Choroid plexus epithelial cell (primary cell): ENCODE measurements at regions not wholly inside any gene's neighbourhood (a gene's known extent, or its start where the extent isn't known, plus 50 kb on each side); places are given as distances from the start of the nearest gene placed in this dataset.

Source experiments
- DNase-seq: peaks from one replicate; pipeline ENCODE4 v3.0.0-alpha.2; 2010; ENCODE audit warnings: low read depth
- H3K4me3 ChIP-seq: 2 replicates; pipeline ENCODE4 v1.5.1; 2011; ENCODE audit warnings: low read depth, mild to moderate bottlenecking, control low read depth, low read length, moderate library complexity
- CTCF ChIP-seq: conservative IDR thresholded peaks from 2 replicates; pipeline ENCODE4 v1.5.1; 2011; ENCODE audit warnings: low read depth, mild to moderate bottlenecking, control low read depth, inconsistent platforms, low read length, moderate library complexity

GRCh38 chr13:50370303-50370950 lies 355.2 kb downstream of the KCNRG start:
- TF ChIP-seq CTCF, result no peak
- DNase-seq, result no peak
- no peak overlapping the region for H3K4me3 ChIP-seq

- TF ChIP-seq CTCF, result no peak
- no peak for DNase-seq
- no peak overlapping the region for H3K4me3 ChIP-seq
These were observed 359.3 kb downstream of the KCNRG start for GRCh38 chr13:50374517-50374916.

GRCh38 chr13:50375792-50376191 lies 360.5 kb downstream of the KCNRG start:
- DNase-seq, result peak; percentile 49
- H3K4me3 ChIP-seq, result no peak overlapping the region
- TF ChIP-seq CTCF, result no peak

- DNase-seq, result no peak
- TF ChIP-seq CTCF, result peak; percentile 16
- H3K4me3 ChIP-seq, result no peak overlapping the region
These were observed 361.8 kb downstream of the KCNRG start for GRCh38 chr13:50376895-50377575.

- no peak for DNase-seq
- no peak overlapping the region for H3K4me3 ChIP-seq
- TF ChIP-seq CTCF, result no peak
These were observed 362.6 kb downstream of the KCNRG start for GRCh38 chr13:50377726-50378270.

- H3K4me3 ChIP-seq, result no peak overlapping the region
- TF ChIP-seq CTCF, result no peak
- no peak for DNase-seq
These were observed 363.3 kb downstream of the KCNRG start for GRCh38 chr13:50378509-50379044.

- DNase-seq, result no peak
- H3K4me3 ChIP-seq, result no peak overlapping the region
- TF ChIP-seq CTCF, result no peak
These were observed 364.3 kb downstream of the KCNRG start for GRCh38 chr13:50379584-50379983.
